WTC11 (cell line): ENCODE measurements at regions not wholly inside any gene's neighbourhood (a gene's known extent, or its start where the extent isn't known, plus 50 kb on each side); places are given as distances from the start of the nearest gene placed in this dataset.

Experiments
- ATAC-seq: fragments of 200-7000 bp; cut with Tn5 transposase; 2 replicates; pipeline ENCODE4 v1.10.0; 2021; ENCODE audit warnings: mild to moderate bottlenecking, moderate library complexity
- CTCF ChIA-PET: fragments of 300-600 bp; sonication (Branson Sonifier 250); formaldehyde crosslinking; loops from one replicate; lab custom pipeline; 2021; ENCODE audit warnings: antibody characterized with exemption; lab: Charles Lee
- POLR2A ChIA-PET: fragments of 350-600 bp; sonication (Branson Sonifier 250); formaldehyde crosslinking; loops from one replicate; lab custom pipeline; 2021; ENCODE audit warnings: antibody characterized with exemption; lab: Charles Lee
- DNase-seq: peaks from one replicate; pipeline ENCODE4 v3.0.0; 2021; ENCODE audit warnings: low spot score
- H3K27ac Mint-ChIP-seq: 2 replicates; pipeline ENCODE4 v1.8.0; 2021; ENCODE audit warnings: mixed read lengths
- H3K27me3 Mint-ChIP-seq: 2 replicates; pipeline ENCODE4 v1.8.0; 2021; ENCODE audit warnings: low read depth, mild to moderate bottlenecking, moderate library complexity, mixed read lengths
- H3K36me3 Mint-ChIP-seq: 2 replicates; pipeline ENCODE4 v1.8.0; 2021; ENCODE audit warnings: mixed read lengths
- H3K4me1 Mint-ChIP-seq: 2 replicates; pipeline ENCODE4 v1.8.0; 2022; ENCODE audit warnings: mixed read lengths
- H3K4me3 Mint-ChIP-seq: 2 replicates; pipeline ENCODE4 v1.8.0; 2021; ENCODE audit warnings: mild to moderate bottlenecking, moderate library complexity, mixed read lengths
- H3K9me3 Mint-ChIP-seq: 2 replicates; pipeline ENCODE4 v1.8.0; 2021; ENCODE audit warnings: mixed read lengths
- CDX4 ChIP-seq: fragments of 250-450 bp; sonication (Bioruptor Pico); IDR thresholded peaks from 2 replicates; pipeline ENCODE4 v1.9.0; 2021; ENCODE audit warnings: moderate library complexity, mild to moderate bottlenecking, inconsistent platforms, borderline replicate concordance
- FOXJ3 ChIP-seq: sonication (generic); formaldehyde crosslinking; IDR thresholded peaks from 2 replicates; pipeline ENCODE4 v1.9.0; 2021; ENCODE audit warnings: missing genetic modification reagents, mild to moderate bottlenecking, borderline replicate concordance
- GABPB1 ChIP-seq: sonication (generic); formaldehyde crosslinking; IDR thresholded peaks from 2 replicates; pipeline ENCODE4 v1.8.1; 2023; ENCODE audit warnings: mild to moderate bottlenecking, missing genetic modification reagents
- JUN ChIP-seq: sonication (generic); formaldehyde crosslinking; IDR thresholded peaks from 2 replicates; pipeline ENCODE4 v1.8.0; 2023; ENCODE audit warnings: mild to moderate bottlenecking, missing genetic modification reagents
- OVOL2 ChIP-seq: fragments of 250-450 bp; sonication (Bioruptor Pico); IDR thresholded peaks from 2 replicates; pipeline ENCODE4 v1.9.0; 2021; ENCODE audit warnings: mild to moderate bottlenecking, borderline replicate concordance
- RORB ChIP-seq: fragments of 250-450 bp; sonication (Bioruptor Pico); IDR thresholded peaks from 2 replicates; pipeline ENCODE4 v1.9.0; 2021; ENCODE audit warnings: mild to moderate bottlenecking
- SMAD3 ChIP-seq: sonication (generic); formaldehyde crosslinking; IDR thresholded peaks from 2 replicates; pipeline ENCODE4 v1.8.0; 2022; ENCODE audit warnings: missing genetic modification reagents, mild to moderate bottlenecking, borderline replicate concordance
- SMAD4 ChIP-seq: sonication (generic); formaldehyde crosslinking; IDR thresholded peaks from 2 replicates; pipeline ENCODE4 v1.8.0; 2022; ENCODE audit warnings: mild to moderate bottlenecking, missing genetic modification reagents
- SOX15 ChIP-seq: fragments of 250-450 bp; sonication (Bioruptor Pico); IDR thresholded peaks from 2 replicates; pipeline ENCODE4 v1.9.0; 2021; ENCODE audit warnings: mild to moderate bottlenecking
- TP53 ChIP-seq: sonication (generic); formaldehyde crosslinking; IDR thresholded peaks from 2 replicates; pipeline ENCODE4 v1.8.1; 2023; ENCODE audit warnings: mild to moderate bottlenecking, missing genetic modification reagents
- ZBTB21 ChIP-seq: sonication (generic); formaldehyde crosslinking; IDR thresholded peaks from 2 replicates; pipeline ENCODE4 v1.8.1; 2023; ENCODE audit warnings: mild to moderate bottlenecking, missing genetic modification reagents, borderline replicate concordance
- ZNF121 ChIP-seq: sonication (generic); formaldehyde crosslinking; IDR thresholded peaks from 2 replicates; pipeline ENCODE4 v1.8.0; 2023; ENCODE audit warnings: missing genetic modification reagents
- ZNF263 ChIP-seq: sonication (generic); formaldehyde crosslinking; IDR thresholded peaks from 2 replicates; pipeline ENCODE4 v1.8.1; 2022; ENCODE audit warnings: low read depth, mild to moderate bottlenecking, moderate library complexity, missing genetic modification reagents
- ZNF671 ChIP-seq: fragments of 250-450 bp; sonication (Bioruptor Pico); IDR thresholded peaks from 2 replicates; pipeline ENCODE4 v1.8.0; 2021; ENCODE audit warnings: mild to moderate bottlenecking
- TF ChIP-seq, protein P1 (sequence below): sonication (generic); formaldehyde crosslinking; IDR thresholded peaks from 2 replicates; pipeline ENCODE4 v1.8.0; 2023; ENCODE audit warnings: missing genetic modification reagents, mild to moderate bottlenecking, borderline replicate concordance
- TF ChIP-seq, protein P2 (sequence below): sonication (generic); formaldehyde crosslinking; IDR thresholded peaks from 2 replicates; pipeline ENCODE4 v1.8.0; 2022; ENCODE audit warnings: mild to moderate bottlenecking, missing genetic modification reagents
- TF ChIP-seq, protein P3 (sequence below): sonication (generic); formaldehyde crosslinking; IDR thresholded peaks from 2 replicates; pipeline ENCODE4 v1.8.0; 2022; ENCODE audit warnings: missing genetic modification reagents
- TF ChIP-seq, protein P4 (sequence below): sonication (generic); formaldehyde crosslinking; IDR thresholded peaks from 2 replicates; pipeline ENCODE4 v1.8.0; 2022; ENCODE audit warnings: mild to moderate bottlenecking, missing genetic modification reagents

GRCh38 chr1:57674801-57675200, 250.9 kb upstream of the DAB1 start:
- POLR2A ChIA-PET: no interaction called here
- Mint-ChIP-seq H3K9me3 (0 out of 2 replicates have a peak, but pooled peaks cover 4% of the 10 kb centered on the region), H3K4me1 (peaks cover 10% of the 10 kb centered on the region), H3K27me3 (peaks cover 60% of the 10 kb centered on the region), H3K36me3 (no peaks in the 10 kb centered on the region), H3K27ac (no peak overlapping the region), H3K4me3 (no peak overlapping the region)
- DNase-seq (no peak), ATAC-seq (no peak)
- CTCF ChIA-PET: no interaction called here
- TF ChIP-seq ZBTB21 (CRISPR knock-in tag) (no peak), GABPB1 (CRISPR knock-in tag) (peak; percentile 64; the same call in 1 of the 2 replicates)

DNA sequence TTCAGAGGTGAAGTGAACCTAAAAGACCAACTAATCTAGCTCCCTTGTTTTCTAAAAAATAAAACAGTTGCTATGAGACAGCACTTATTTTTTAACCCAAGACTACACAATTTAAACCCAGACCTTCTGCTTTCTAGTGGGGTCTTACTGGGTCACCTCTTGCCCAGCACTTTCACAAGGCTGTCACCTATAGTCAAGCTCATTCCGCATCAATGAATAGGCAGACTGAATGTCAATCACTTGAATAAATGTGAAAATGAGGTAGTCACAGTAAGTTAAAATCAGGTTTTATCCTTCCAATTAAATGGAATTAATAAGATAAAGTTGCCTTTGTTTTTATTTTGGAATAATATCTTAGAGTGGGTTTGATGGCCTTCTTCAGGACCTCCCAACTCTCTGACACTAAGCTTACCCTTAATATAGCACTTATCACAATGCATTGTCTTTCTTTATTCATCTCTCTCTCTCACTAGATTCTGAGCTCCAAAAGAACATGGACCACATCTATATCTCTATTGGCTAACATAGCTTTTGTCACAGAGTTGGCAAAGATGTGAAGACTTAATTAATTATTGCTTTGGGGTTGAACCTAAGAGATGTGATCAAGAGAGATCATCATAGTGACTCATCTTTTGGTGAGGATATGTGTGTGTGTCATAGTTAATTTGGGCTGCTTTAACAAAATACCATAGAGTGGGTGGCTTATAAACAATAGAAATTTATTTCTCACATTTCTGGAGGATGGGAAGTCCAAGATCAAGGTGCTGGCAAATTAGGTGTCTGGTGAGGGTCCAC, 248.7 kb upstream of the DAB1 start:
- ATAC-seq (no peak), DNase-seq (no peak)
- Mint-ChIP-seq H3K27ac (no peak overlapping the region), H3K4me1 (no peaks in the 10 kb centered on the region), H3K4me3 (no peak overlapping the region), H3K27me3 (peaks cover 37% of the 10 kb centered on the region), H3K9me3 (peaks cover 5% of the 10 kb centered on the region), H3K36me3 (0 out of 2 replicates have a peak, but pooled peaks cover 1% of the 10 kb centered on the region)
- ChIA-PET CTCF (no interaction called here), POLR2A (no interaction called here)
- TF ChIP-seq TP53 (CRISPR knock-in tag) (no peak), SMAD3 (no peak), ZNF263 (CRISPR knock-in tag) (no peak), SMAD4 (CRISPR knock-in tag) (no peak), ZNF671 (CRISPR knock-in tag) (no peak), ZNF121 (CRISPR knock-in tag) (no peak), FOXJ3 (no peak), JUN (no peak), OVOL2 (CRISPR knock-in tag) (no peak), CDX4 (CRISPR knock-in tag) (no peak), RORB (CRISPR knock-in tag) (no peak), SOX15 (CRISPR knock-in tag) (no peak)
- TF ChIP-seq, protein P1, sequence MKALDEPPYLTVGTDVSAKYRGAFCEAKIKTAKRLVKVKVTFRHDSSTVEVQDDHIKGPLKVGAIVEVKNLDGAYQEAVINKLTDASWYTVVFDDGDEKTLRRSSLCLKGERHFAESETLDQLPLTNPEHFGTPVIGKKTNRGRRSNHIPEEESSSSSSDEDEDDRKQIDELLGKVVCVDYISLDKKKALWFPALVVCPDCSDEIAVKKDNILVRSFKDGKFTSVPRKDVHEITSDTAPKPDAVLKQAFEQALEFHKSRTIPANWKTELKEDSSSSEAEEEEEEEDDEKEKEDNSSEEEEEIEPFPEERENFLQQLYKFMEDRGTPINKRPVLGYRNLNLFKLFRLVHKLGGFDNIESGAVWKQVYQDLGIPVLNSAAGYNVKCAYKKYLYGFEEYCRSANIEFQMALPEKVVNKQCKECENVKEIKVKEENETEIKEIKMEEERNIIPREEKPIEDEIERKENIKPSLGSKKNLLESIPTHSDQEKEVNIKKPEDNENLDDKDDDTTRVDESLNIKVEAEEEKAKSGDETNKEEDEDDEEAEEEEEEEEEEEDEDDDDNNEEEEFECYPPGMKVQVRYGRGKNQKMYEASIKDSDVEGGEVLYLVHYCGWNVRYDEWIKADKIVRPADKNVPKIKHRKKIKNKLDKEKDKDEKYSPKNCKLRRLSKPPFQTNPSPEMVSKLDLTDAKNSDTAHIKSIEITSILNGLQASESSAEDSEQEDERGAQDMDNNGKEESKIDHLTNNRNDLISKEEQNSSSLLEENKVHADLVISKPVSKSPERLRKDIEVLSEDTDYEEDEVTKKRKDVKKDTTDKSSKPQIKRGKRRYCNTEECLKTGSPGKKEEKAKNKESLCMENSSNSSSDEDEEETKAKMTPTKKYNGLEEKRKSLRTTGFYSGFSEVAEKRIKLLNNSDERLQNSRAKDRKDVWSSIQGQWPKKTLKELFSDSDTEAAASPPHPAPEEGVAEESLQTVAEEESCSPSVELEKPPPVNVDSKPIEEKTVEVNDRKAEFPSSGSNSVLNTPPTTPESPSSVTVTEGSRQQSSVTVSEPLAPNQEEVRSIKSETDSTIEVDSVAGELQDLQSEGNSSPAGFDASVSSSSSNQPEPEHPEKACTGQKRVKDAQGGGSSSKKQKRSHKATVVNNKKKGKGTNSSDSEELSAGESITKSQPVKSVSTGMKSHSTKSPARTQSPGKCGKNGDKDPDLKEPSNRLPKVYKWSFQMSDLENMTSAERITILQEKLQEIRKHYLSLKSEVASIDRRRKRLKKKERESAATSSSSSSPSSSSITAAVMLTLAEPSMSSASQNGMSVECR (CRISPR knock-in tag): no peak
- TF ChIP-seq, protein P2, sequence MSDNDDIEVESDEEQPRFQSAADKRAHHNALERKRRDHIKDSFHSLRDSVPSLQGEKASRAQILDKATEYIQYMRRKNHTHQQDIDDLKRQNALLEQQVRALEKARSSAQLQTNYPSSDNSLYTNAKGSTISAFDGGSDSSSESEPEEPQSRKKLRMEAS (CRISPR knock-in tag): no peak
- TF ChIP-seq, protein P3, sequence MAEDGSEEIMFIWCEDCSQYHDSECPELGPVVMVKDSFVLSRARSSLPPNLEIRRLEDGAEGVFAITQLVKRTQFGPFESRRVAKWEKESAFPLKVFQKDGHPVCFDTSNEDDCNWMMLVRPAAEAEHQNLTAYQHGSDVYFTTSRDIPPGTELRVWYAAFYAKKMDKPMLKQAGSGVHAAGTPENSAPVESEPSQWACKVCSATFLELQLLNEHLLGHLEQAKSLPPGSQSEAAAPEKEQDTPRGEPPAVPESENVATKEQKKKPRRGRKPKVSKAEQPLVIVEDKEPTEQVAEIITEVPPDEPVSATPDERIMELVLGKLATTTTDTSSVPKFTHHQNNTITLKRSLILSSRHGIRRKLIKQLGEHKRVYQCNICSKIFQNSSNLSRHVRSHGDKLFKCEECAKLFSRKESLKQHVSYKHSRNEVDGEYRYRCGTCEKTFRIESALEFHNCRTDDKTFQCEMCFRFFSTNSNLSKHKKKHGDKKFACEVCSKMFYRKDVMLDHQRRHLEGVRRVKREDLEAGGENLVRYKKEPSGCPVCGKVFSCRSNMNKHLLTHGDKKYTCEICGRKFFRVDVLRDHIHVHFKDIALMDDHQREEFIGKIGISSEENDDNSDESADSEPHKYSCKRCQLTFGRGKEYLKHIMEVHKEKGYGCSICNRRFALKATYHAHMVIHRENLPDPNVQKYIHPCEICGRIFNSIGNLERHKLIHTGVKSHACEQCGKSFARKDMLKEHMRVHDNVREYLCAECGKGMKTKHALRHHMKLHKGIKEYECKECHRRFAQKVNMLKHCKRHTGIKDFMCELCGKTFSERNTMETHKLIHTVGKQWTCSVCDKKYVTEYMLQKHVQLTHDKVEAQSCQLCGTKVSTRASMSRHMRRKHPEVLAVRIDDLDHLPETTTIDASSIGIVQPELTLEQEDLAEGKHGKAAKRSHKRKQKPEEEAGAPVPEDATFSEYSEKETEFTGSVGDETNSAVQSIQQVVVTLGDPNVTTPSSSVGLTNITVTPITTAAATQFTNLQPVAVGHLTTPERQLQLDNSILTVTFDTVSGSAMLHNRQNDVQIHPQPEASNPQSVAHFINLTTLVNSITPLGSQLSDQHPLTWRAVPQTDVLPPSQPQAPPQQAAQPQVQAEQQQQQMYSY: no peak
- TF ChIP-seq, protein P4, sequence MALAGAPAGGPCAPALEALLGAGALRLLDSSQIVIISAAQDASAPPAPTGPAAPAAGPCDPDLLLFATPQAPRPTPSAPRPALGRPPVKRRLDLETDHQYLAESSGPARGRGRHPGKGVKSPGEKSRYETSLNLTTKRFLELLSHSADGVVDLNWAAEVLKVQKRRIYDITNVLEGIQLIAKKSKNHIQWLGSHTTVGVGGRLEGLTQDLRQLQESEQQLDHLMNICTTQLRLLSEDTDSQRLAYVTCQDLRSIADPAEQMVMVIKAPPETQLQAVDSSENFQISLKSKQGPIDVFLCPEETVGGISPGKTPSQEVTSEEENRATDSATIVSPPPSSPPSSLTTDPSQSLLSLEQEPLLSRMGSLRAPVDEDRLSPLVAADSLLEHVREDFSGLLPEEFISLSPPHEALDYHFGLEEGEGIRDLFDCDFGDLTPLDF: no peak
